Inflammatory macrophage (primary cell): ENCODE measurements at regions not wholly inside any gene's neighbourhood (a gene's known extent, or its start where the extent isn't known, plus 50 kb on each side); places are given as distances from the start of the nearest gene placed in this dataset.

Experiments used
- DNase-seq, 2 donors: peaks; one replicate each; pipeline ENCODE4 v3.0.0-alpha.2; 2020 to 2022

DNA sequence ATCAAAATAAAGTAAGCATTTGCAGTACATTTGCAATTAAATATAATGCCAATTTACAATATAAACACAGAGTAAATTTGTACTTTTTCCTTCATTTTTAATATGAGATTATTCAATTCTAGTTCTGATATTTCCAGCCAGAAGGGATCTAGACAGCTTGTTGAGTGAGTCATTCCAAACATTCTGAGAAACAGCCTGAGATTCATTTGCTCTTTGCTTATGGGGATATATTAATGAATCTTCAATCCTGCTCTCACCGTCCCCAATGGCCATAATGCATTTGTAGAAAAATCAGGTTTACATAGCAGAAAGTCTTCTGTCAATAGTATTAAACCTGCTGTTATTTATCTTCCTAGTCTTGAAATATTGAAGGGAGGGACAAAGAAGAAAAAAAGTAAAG lies 554.2 kb downstream of the TUSC7 start:
- no peak for DNase-seq

DNA sequence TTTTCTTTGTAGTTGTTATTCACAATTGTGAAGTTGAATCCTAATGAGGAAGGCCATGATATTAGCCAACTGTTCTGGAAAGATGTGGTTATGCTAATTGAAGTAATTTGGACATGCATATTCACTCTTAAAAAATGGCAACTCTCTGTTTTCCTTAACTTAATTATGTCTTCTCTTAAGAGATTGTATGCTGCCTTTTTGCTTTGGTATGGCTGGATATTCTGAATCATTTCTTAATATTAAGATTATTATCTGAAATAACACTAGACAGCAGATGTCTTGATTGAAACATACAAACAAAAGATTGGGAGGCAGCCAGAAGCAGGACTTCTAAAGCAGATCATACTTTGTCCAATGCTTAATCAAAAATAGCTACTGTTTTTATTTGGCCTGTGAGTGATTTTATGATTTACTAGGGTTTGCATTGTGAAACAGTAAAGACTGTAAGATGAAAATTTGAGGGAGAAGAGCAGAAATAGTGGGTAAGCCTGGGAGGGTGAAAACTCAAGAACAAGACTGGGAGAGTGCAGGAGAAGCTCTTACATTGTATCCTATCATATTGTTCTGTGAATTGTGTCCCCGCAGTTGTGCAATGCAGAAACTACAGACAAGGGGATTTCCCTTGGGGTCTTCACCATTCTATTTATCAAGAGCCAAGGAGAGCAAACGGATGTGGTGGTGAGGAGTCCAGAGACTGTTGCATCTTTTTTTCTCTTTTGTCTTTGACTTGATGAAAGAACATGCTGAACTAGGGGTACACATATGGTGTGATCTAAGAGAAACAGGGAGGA lies 554.8 kb downstream of the TUSC7 start:
- DNase-seq: no peak

DNA sequence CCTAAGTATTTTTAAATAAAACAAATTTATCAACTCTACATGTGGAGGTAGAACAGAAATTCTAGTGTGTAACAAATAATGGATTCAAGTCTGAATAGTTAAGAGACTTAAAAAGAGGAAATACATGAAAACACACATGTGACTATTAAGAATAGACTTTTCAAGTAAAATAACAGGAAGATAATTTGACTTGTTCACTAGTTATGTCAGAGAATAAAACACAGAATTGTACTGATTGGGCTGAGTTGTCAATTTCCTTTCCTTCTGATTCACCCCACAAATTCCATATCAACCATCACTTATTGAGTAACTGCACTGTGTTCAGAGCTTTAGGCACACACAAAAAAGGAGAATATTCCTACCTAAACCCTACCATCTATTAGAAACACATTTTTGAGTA lies 557.2 kb downstream of the TUSC7 start:
- DNase-seq: peak in 1 of 2 donors; percentile 22

DNA sequence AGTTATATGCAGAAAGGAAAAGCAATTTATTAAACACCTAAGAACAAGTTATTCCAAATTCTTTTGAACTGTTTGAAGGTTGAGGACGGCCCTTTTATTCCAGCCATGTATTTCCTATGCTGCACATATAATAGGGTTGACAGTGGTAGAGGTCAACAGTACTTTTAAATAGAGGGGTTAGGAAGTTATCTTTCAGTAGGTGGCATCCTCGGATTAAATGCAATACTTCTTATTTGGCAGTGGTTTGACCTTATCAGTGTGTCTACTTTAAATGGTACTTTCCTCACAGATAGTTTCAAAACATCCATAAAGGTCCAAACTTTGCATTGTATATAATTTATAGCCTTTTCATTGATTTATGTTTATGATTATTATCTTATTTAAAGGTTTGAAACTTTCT lies 558.7 kb downstream of the TUSC7 start:
- no peak for DNase-seq

DNA sequence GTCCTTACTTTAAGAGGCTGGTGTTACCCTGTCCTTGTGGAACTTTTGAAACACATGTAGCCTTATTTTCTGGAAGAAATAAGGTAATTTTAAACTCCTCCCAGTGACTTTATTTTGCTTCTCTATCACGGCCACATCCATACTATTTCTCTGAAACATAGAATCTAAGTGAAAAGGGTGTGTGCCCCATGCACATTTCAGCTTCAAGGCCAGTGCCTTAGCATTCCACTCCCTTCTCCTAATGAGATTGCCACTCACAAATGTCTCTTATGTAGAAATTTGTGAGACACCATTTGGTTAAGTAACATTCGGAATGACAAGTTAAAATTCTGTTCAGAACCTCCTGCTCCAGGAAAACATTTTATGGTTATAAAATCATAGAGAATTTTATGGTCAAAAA lies 562.7 kb downstream of the TUSC7 start:
- no peak for DNase-seq

DNA sequence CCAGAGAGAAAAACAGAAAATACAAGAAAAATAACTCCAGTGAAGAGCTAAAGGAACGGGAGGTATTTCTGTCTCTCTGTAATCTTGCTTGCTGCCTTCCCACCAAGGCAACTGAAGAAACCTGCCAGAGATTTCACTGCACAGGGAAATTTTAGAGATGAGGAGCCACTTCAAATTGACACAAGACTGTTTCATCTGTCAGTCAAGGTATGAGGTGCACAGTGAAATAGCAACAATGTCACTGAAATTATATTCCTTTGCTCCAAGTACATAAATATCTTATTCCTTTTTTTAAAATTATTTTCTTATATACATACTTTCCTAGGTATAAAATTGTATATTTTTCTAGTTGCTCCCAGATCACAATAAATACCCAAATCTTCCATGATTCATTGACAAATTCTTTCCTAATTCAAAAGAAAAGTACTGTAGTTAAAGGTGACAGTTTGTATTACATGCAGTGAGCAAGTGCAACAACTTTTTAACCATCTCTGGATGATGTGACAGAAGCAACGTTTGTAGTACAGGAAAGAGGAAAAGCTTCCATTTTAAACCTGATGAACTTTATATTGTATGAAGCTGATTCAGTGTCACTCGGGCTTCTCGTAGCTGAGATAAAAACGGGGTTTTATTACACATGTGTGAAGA lies 563.4 kb downstream of the TUSC7 start:
- no peak for DNase-seq

DNA sequence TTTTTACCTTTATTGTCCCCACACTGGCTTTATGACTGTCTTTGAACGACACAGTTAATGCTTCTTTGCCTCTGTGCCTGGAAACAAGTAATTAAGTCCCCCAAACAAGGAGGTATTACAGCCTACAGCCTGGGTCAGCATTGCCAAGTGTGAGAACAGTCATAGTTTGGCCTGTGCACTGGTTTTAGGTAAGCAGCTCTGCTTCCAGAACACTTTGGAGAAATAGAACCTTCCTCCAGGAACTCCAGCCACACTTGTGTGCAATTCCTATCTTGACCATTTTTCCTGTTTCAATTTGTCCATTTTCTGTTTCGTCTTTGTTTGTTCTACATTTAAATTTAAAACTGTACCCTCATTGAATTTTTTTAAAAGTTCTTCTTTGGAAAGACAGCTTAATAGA lies 568.2 kb downstream of the TUSC7 start:
- DNase-seq: no peak

DNA sequence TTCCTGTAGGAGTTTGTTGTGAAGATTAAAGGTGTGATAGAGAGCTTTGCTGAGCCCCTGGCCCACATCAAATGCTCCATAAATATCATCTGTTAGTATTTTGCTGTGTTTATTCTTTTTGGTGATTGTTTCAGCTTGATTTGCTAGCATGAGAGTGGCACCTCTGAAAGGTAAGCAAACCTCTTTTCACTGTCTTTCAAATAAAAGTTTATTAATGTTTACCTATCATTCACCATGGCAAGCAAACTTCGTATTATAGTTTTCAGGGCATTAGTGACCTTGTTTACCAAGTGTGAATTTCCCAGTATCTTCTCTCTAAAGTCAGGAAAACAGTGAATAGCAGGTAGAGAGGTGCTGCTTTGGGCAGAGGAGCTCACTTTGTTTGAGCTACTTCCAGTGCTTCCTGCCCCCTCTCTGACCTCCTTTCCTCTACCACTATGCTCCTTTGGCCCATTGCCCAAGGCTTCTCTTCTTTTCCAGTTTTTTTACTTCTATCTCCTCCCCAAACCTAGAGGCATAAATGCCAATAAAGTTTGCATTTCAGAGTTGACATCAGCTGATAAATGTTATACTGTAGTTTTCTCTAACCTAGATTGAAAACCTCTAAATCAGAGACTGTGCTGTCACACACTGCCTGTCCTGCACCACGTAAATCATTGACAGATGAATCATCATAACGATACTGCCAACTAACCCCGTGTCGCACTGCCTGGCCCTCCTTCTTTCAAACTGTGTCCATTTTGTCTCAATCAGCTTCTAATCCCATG lies 569.0 kb downstream of the TUSC7 start:
- DNase-seq: no peak

DNA sequence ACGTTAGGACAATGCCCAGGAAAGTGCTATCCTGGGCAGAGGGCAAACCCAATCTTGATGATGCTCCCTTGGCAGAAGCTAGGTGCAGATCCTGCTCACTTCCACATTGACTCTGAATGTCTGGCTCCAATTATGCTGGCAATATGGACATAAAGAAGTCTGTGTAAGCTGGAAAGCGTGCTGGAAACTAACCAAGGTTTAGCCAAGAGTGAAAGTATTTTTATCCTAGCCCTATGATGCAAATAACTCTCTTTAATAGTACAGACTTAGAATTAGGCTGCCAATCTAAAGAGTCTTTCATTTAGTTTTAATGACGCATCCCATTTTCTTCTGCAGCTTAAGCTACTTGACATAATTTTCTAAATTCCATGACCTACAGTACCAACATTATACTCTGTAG lies 571.8 kb downstream of the TUSC7 start:
- no peak for DNase-seq

DNA sequence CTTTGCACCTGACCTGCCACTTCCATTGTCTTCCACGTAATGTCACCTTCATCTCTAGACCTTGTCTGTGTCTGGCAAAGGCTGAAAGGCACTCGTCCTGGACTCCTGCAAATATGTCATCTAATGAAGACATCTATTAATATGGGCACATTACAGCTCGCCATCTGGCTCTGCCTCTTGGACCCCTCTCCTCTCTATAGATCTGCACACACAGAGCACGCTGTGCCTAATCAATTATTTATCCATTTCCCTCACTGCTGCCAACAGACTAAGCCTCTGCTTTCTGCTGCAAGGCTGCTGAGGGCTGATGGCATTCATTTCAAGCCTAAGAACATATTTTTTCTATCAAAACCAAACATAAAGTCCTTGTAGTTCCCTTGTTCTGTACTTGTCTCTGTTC lies 573.0 kb downstream of the TUSC7 start:
- no peak for DNase-seq

DNA sequence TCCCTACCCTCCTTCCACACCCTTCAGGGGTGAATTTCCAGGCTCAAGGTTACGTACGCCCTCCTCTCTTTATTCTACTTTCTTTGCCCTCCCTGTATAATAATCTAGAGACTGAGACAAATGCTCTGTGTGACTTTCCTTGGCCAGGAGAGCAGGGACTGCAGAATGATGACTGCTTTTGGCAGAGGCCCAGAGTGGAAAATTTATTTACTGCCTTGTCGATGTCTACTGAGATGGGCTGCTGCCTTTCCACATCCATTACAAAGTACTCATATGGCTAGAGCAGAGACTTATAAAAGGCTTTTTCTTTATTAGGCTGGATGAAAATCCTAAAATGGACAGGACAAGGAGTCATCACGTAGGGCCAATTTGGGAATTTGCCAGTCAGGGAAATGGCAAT lies 576.2 kb downstream of the TUSC7 start:
- no peak for DNase-seq

DNA sequence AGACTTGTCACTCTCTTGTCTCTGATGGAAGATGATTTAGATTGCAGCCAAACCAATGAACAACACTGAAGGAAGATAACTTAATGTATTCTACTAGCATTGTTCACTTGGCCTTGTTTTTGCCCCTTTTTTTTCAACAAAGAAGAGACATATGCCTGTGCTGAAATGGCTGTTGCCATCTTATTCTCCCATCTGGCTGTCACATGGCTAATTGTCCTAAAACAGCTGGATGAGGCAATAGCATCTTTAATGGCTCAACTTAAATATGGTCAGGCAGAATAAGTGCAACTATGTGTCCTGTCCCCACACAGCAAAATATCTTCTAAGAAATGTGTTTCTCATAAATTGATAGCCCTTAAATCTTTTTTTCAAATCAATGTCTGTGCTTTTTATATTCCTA lies 576.9 kb downstream of the TUSC7 start:
- no peak for DNase-seq

DNA sequence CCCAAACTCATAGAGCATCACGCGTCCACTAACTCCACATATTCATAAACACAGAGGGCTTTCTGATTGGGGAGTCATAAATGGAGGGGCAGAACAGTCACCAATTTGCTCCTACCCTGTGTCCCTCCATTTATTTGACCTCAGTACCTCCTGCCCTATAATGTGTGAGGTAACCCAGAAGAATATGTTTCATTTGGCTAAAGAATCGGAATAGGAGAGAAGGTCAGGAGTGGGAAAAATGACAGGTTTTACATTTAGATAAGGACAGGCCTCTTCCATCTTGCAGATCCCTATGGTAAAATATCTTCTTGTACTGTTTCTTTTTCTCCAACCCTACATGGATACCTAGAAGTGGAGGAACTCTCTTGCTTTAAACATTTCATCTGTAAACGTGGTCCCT lies 578.0 kb downstream of the TUSC7 start:
- DNase-seq: no peak

DNA sequence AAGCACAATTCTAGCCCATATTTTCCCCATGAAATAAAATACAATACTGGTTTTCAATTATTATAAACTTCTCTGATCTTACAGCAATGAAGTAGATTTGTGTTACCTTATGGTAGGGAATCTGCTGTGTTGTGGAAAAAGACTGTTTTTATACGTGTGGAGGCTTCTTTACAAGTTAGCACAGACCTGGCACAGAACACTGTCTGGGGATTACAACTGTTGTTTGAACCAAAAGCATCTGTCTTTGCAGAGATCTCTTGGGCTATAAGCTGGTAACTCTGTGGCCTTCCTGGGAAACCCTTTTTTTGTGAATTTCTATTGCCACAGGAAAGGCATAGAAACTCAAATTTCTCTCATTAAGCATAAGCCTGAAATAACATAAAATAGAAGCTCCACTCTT lies 581.9 kb downstream of the TUSC7 start:
- no peak for DNase-seq

DNA sequence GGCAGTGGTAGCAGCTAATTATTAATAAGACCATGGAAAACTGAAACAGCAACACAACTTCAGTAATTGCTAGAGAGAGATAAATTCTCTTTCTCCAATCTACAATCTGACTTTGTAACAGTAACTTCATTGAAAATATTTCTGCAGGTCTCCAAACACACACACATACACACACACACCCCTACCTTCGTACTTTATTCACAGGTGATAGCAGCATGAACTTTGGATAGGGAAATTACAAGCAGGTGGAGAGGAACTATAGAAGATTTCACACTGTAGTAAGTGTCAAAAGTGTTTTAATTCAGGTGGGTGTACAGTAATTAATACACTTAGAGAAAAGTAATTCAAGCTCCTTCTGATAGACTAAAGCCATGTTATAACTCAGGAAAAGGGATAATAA lies 587.5 kb downstream of the TUSC7 start:
- DNase-seq: no peak

DNA sequence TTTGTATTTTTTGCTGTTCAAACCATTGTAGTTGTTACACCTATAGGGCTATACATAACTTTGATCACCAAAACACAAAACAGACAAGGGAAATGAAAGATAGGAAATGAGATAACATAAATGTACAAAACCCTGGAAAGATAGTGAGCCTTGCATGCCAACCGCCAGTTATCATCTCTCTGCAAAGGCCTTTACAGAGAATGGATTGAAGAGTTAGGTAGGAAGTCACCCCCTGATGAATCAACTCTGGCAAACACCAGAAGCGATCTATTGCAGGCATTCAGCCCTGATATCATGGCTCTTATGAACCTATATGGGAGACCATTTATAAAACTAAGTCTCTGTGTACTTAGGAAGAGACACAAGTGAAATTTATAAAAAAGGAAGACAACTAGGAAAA lies 588.0 kb downstream of the TUSC7 start:
- no peak for DNase-seq

DNA sequence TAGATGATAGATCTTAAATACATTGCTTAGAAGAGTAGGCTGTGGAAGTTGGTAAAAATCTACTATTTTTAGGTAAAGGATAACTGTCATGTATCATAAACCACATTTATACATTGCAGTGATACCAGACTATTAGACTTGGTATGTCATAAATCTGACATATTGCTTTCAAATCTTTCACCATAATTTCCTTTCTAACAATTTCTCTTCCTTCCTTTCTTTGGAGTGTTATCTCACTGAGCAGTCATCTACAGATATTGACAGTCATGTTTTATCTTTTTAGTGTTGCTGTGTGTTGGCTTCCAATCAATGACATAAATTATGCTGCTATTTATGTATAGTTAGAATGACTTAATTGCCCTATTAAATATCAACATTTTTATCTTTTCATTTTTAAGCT lies 588.7 kb downstream of the TUSC7 start:
- no peak for DNase-seq

DNA sequence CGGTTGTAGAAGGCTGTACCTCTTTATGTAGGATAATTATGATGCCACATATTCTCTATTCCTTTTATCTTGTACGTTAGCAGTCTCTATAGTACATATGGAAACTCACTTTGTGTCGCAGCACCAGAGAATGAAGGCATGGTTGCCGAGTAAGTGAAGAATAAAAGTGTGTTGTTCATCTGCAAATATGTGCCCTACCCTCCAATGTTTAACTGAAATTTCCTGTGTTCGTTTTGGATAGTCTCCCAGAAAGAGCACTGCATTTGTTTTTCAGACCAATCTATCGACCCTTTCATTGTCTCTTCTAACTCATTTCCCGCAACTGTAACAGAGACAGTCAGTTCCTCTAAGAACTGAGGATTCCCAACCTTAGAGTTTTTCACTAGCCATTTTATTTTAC lies 592.8 kb downstream of the TUSC7 start:
- no peak for DNase-seq

DNA sequence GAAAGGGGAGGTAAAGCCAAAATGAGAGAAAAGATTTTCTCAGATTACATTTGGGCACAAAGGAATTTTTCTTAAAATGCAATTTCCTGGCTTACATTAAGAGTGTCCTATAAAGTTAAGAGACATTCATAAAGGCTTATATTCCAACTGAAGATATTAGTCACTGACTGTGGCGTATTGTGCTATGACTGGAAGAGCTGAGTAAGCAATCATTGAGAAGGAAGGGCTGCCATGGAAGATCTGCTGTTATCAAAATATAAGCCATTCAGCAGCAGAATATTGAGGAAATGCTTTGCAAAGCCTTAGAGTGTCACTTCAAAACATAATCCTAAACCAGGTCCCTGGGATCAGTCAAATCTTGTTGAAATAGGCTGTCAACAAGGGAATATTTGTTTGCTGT lies 593.9 kb downstream of the TUSC7 start:
- no peak for DNase-seq

DNA sequence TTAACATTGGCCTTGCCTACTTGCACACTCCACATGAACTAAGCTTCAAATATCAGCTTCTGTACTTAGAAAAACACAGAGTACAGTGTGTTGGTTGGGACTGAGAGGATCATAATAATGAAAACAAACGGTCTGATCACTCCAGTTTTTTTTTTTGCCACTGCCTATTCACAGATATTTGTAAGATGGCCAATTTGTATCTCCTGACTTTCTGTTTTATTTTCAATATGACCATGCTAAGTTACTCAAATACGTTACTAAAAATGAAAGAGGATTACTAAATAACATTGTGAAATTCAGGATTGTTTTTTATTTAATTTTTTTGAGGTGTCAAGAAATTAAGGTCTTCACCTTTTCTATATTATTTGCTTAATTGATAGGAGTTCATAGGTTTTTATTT lies 595.1 kb downstream of the TUSC7 start:
- DNase-seq: no peak

DNA sequence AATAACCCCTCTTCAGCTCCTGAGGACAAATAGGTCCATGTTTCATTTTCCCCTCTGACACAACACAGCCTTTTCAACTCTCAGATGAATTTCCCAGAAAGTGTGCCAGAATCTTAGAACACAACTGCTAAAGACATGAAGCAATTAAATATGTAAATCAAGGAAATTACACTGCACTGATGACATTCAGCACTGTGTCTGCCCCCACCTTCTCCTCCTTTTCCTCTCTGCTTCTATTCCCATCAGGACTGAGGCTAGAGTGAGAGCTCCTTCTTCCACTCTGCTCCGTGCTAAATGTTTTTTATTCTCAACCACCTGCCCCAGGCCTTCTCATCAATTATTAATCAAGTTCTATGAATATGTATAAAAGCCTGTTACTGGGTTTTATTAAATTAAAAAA lies 596.1 kb downstream of the TUSC7 start:
- no peak for DNase-seq

DNA sequence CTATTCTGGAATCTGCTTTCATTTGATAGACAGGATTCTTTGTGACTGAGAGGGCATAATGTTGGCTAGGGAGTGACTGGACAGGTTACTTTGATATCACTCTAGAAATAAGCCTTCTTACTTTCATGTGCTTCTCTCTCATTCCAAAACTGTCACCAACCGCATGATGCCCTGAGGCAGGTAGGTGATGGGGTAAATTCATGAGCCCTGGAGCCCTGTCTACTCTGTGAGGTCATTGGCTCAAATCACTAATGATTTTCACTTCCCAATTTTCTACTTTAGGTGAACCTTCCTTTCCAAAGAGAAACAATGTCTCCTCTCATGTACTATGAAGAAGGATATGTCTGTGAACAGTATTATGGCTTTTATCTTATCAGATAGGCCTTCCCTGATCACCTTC lies 596.7 kb downstream of the TUSC7 start:
- no peak for DNase-seq

DNA sequence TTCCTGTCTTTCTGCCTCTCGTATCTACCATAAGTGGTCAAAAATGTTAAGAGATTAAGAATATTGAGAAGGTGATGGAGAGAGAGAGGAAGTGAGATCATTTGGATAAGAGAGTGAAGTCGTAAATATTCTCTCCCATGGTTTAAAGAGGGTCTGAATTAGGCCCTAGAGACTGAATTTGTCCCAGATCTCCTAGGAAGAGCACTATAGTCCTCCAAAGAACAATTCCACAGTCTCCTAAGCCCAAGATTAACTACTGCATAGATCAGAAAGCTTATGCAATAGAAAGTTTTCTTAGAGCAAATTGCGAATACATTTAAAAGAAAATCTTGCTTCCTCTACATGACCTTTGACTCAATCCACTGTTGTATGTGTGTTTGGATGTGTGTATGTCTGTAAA lies 598.8 kb downstream of the TUSC7 start:
- no peak for DNase-seq

DNA sequence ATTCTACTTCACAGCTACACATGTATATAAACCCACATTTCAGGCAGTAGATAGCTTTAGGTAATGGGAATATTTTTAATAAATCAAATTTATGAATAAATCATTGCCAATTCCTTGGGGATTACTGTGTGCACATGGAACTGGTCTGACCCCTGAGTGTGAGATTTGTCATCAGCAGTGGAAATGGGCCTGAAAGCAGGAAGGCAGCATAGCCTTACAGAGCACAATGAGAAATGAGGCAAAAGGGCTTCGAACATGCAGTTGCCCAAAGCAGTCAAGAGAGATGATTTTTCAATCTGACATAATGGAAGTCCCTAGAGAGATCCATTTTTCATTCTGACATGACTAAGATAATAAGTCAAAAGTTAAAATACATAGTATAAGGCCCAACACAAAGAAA lies 599.2 kb downstream of the TUSC7 start:
- DNase-seq: no peak
